ENCODE measurements at regions not wholly inside any gene's neighbourhood (a gene's known extent, or its start where the extent isn't known, plus 50 kb on each side); places are given as distances from the start of the nearest gene placed in this dataset.
"Not testable (repeated sequence)": the region's sequence is repeated elsewhere in the genome, so short reads cannot be mapped to it uniquely, and the experiment has no call there.

GRCh38 chr1:188615321-188615720, 1786.6 kb downstream of the PLA2G4A start:
- DNase-seq (ENCODE audit: low read depth), result no peak

- DNase-seq (ENCODE audit: low read depth), result no peak
Measured at GRCh38 chr1:188620236-188620635, 1791.5 kb downstream of the PLA2G4A start.

- no peak for DNase-seq (ENCODE audit: low read depth)
Measured at GRCh38 chr1:188641566-188642211, 1812.9 kb downstream of the PLA2G4A start.

- DNase-seq (ENCODE audit: low read depth), result no peak
Measured at GRCh38 chr1:188642704-188643103, 1814.0 kb downstream of the PLA2G4A start.

- no peak for DNase-seq (ENCODE audit: low read depth)
Measured at GRCh38 chr1:188652678-188653077, 1823.9 kb downstream of the PLA2G4A start.

- not testable (repeated sequence) for DNase-seq (ENCODE audit: low read depth)
Measured at GRCh38 chr1:188655966-188656365, 1821.7 kb downstream of the BRINP3 start.

GRCh38 chr1:188660572-188660971, 1817.1 kb downstream of the BRINP3 start:
- no peak for DNase-seq (ENCODE audit: low read depth)

GRCh38 chr1:188665477-188665876, 1812.2 kb downstream of the BRINP3 start:
- DNase-seq (ENCODE audit: low read depth), result no peak

GRCh38 chr1:188668083-188668482, 1809.6 kb downstream of the BRINP3 start:
- no peak for DNase-seq (ENCODE audit: low read depth)

- DNase-seq (ENCODE audit: low read depth), result no peak
Measured at GRCh38 chr1:188669728-188670382, 1807.8 kb downstream of the BRINP3 start.

GRCh38 chr1:188670837-188671236, 1806.8 kb downstream of the BRINP3 start:
- DNase-seq (ENCODE audit: low read depth), result no peak

- DNase-seq (ENCODE audit: low read depth), result no peak
Measured at GRCh38 chr1:188672153-188672552, 1805.5 kb downstream of the BRINP3 start.

- no peak for DNase-seq (ENCODE audit: low read depth)
Measured at GRCh38 chr1:188689542-188689941, 1788.1 kb downstream of the BRINP3 start.

- DNase-seq (ENCODE audit: low read depth), result no peak
Measured at GRCh38 chr1:188700116-188700515, 1777.5 kb downstream of the BRINP3 start.

GRCh38 chr1:188706742-188707141, 1770.9 kb downstream of the BRINP3 start:
- DNase-seq (ENCODE audit: low read depth), result no peak

- no peak for DNase-seq (ENCODE audit: low read depth)
Measured at GRCh38 chr1:188708795-188709535, 1768.7 kb downstream of the BRINP3 start.

- DNase-seq (ENCODE audit: low read depth), result no peak
Measured at GRCh38 chr1:188715566-188715965, 1762.1 kb downstream of the BRINP3 start.

- DNase-seq (ENCODE audit: low read depth), result no peak
Measured at GRCh38 chr1:188719735-188720134, 1757.9 kb downstream of the BRINP3 start.

- DNase-seq (ENCODE audit: low read depth), result no peak
Measured at GRCh38 chr1:188723332-188724020, 1754.2 kb downstream of the BRINP3 start.

GRCh38 chr1:188729039-188729438, 1748.6 kb downstream of the BRINP3 start:
- DNase-seq (ENCODE audit: low read depth), result no peak

- no peak for DNase-seq (ENCODE audit: low read depth)
Measured at GRCh38 chr1:188735567-188735966, 1742.1 kb downstream of the BRINP3 start.

GRCh38 chr1:188749275-188749674, 1728.4 kb downstream of the BRINP3 start:
- not testable (repeated sequence) for DNase-seq (ENCODE audit: low read depth)

- not testable (repeated sequence) for DNase-seq (ENCODE audit: low read depth)
Measured at GRCh38 chr1:188752027-188752426, 1725.6 kb downstream of the BRINP3 start.
